Keratinocyte (primary cell): ENCODE measurements at regions not wholly inside any gene's neighbourhood (a gene's known extent, or its start where the extent isn't known, plus 50 kb on each side); places are given as distances from the start of the nearest gene placed in this dataset.
"Not testable (repeated sequence)": the region's sequence is repeated elsewhere in the genome, so short reads cannot be mapped to it uniquely, and the experiment has no call there.

ENCODE experiments used
- DNase-seq: peaks from one replicate; pipeline ENCODE4 v3.0.0-alpha.2; 2011; ENCODE audit warnings: low read depth, missing footprints, low spot score
- FAIRE-seq: peaks from 2 replicates; lab custom pipeline; 2011; peaks lifted over from hg19 to GRCh38; lab: Jason Lieb, UNC
- H2AFZ ChIP-seq: 2 replicates; pipeline ENCODE4 v1.6.0; 2012; ENCODE audit warnings: low read length, control low read depth, inconsistent platforms; ENCODE audit not compliant: control insufficient read depth
- H3K27ac ChIP-seq: 2 replicates; pipeline ENCODE4 v1.5.1; 2011; ENCODE audit warnings: low read length; ENCODE audit not compliant: control insufficient read depth, insufficient read depth
- H3K27me3 ChIP-seq: 3 replicates; pipeline ENCODE4 v1.6.0; 2011; ENCODE audit warnings: low read length; ENCODE audit not compliant: control insufficient read depth, insufficient read depth; ENCODE audit errors: extremely low read depth
- H3K36me3 ChIP-seq, 2 experiments: 2 replicates in 1 of 2; 3 replicates in 1 of 2; pipeline ENCODE4 v1.5.1; 2011; ENCODE audit warnings: low read length in 2 of 2, mild to moderate bottlenecking in 1 of 2; ENCODE audit not compliant: control insufficient read depth in 2 of 2, insufficient read depth in 2 of 2; ENCODE audit errors: extremely low read depth in 1 of 2
- H3K4me1 ChIP-seq: 3 replicates; pipeline ENCODE4 v1.5.1; 2011; ENCODE audit warnings: low read length; ENCODE audit not compliant: control insufficient read depth, insufficient read depth; ENCODE audit errors: extremely low read depth
- H3K4me2 ChIP-seq: 3 replicates; pipeline ENCODE4 v1.6.0; 2011; ENCODE audit warnings: low read depth, low read length; ENCODE audit not compliant: control insufficient read depth, insufficient read depth; ENCODE audit errors: extremely low read depth
- H3K4me3 ChIP-seq, 3 experiments: fragments of 200-600 bp in 1 of 3; sonication (generic) in 1 of 3; 2 replicates in 2 of 3; 3 replicates in 1 of 3; pipeline ENCODE4 v1.5.1; 2011 to 2016; ENCODE audit warnings: low read length in 3 of 3, mild to moderate bottlenecking in 3 of 3, control low read depth in 2 of 3, inconsistent platforms in 1 of 3, low read depth in 1 of 3, mixed read lengths in 1 of 3, mixed run types in 1 of 3, moderate library complexity in 1 of 3; ENCODE audit not compliant: control insufficient read depth in 2 of 3, insufficient read depth in 2 of 3; ENCODE audit errors: extremely low read depth in 1 of 3
- H3K79me2 ChIP-seq: 2 replicates; pipeline ENCODE4 v1.6.0; 2012; ENCODE audit warnings: low read length; ENCODE audit not compliant: control insufficient read depth, insufficient read depth
- H3K9ac ChIP-seq: 3 replicates; pipeline ENCODE4 v1.6.0; 2011; ENCODE audit warnings: low read length; ENCODE audit not compliant: control insufficient read depth, insufficient read depth; ENCODE audit errors: extremely low read depth
- H3K9me1 ChIP-seq: 3 replicates; pipeline ENCODE4 v1.6.0; 2011; ENCODE audit warnings: low read length; ENCODE audit not compliant: control insufficient read depth, insufficient read depth; ENCODE audit errors: extremely low read depth
- H3K9me3 ChIP-seq: 2 replicates; pipeline ENCODE4 v1.5.1; 2012; ENCODE audit warnings: low read depth, low read length; ENCODE audit not compliant: control insufficient read depth
- H4K20me1 ChIP-seq: 3 replicates; pipeline ENCODE4 v1.6.0; 2011; ENCODE audit warnings: low read length; ENCODE audit not compliant: control insufficient read depth, insufficient read depth; ENCODE audit errors: extremely low read depth
- CTCF ChIP-seq, 3 experiments: IDR thresholded peaks in 1 of 3; conservative IDR thresholded peaks in 1 of 3; optimal IDR thresholded peaks in 1 of 3; 2 replicates in 2 of 3; 3 replicates in 1 of 3; pipeline versions ENCODE3 to v1.5.1; 2011; ENCODE audit warnings: low read length in 3 of 3, mild to moderate bottlenecking in 3 of 3, moderate library complexity in 2 of 3, control low read depth in 1 of 3, inconsistent platforms in 1 of 3; ENCODE audit not compliant: insufficient read depth in 2 of 3; ENCODE audit errors: extremely low read depth in 1 of 3
- EZH2 ChIP-seq: IDR thresholded peaks from one replicate; pipeline ENCODE4 v1.6.1; 2012; ENCODE audit warnings: inconsistent platforms, mild to moderate bottlenecking, low read length, moderate library complexity
- dilution Hi-C: fragments of 300-500 bp; cut with MboI; formaldehyde crosslinking; loops from one replicate; pipeline ENCODE4 v1.7.0; 2020; ENCODE audit warnings: low sequenced_read_pairs; ENCODE audit not compliant: extremely low pct_ligation_motif_present

- Histone ChIP-seq H3K9me3 (no peaks in the 10 kb centered on the region), H4K20me1 (no peaks in the 10 kb centered on the region), H3K9ac (no peak overlapping the region), H3K9me1 (no peaks in the 10 kb centered on the region), H3K4me3 (no peak overlapping the region), H3K79me2 (no peaks in the 10 kb centered on the region), H2AFZ (peak overlapping the region; percentile 30), H3K4me1 (peaks cover 5% of the 10 kb centered on the region), H3K4me2 (peak overlapping the region; percentile 42), H3K27me3 (no peaks in the 10 kb centered on the region), H3K36me3 (no peaks in the 10 kb centered on the region), H3K27ac (no peak overlapping the region)
- no peak for DNase-seq
- no peak for FAIRE-seq
- TF ChIP-seq CTCF (optimal IDR thresholded peaks at IDR 0.05 in 1 of 3, IDR thresholded peaks at IDR 0.05 in 1 of 3, conservative IDR thresholded peaks at IDR 0.05 in 1 of 3; ENCODE audit: extremely low read depth in 1 of 3, insufficient read depth in 2 of 3, low read length in 3 of 3): no peak
- TF ChIP-seq EZH2: no peak
- dilution Hi-C loops: no loop called here
These were observed 194.6 kb upstream of the KLF3 start for GRCh38 chr4:38469410-38469809.

- Histone ChIP-seq H3K4me1 (peaks cover 5% of the 10 kb centered on the region), H3K27me3 (no peaks in the 10 kb centered on the region), H2AFZ (no peak overlapping the region), H3K4me3 (no peak overlapping the region), H3K36me3 (no peaks in the 10 kb centered on the region), H3K9ac (no peak overlapping the region), H4K20me1 (no peaks in the 10 kb centered on the region), H3K4me2 (no peak overlapping the region), H3K9me1 (no peaks in the 10 kb centered on the region), H3K9me3 (no peaks in the 10 kb centered on the region), H3K27ac (no peak overlapping the region), H3K79me2 (no peaks in the 10 kb centered on the region)
- TF ChIP-seq EZH2: no peak
- no peak for DNase-seq
- no peak for FAIRE-seq
- dilution Hi-C loops: no loop called here
These were observed 193.2 kb upstream of the KLF3 start for GRCh38 chr4:38470735-38471262.

- H3K9me3 ChIP-seq: no peaks in the 10 kb centered on the region
- no peaks in the 10 kb centered on the region for H3K79me2 ChIP-seq
- no peak overlapping the region for H3K9ac ChIP-seq
- no peaks in the 10 kb centered on the region for H4K20me1 ChIP-seq
- no peaks in the 10 kb centered on the region for H3K9me1 ChIP-seq
- no peak overlapping the region for H3K4me3 ChIP-seq
- H3K27ac ChIP-seq: no peak overlapping the region
- no peaks in the 10 kb centered on the region for H3K36me3 ChIP-seq
- H2AFZ ChIP-seq: no peak overlapping the region
- FAIRE-seq (no peak), DNase-seq (no peak)
- dilution Hi-C loops: no loop called here
- TF ChIP-seq EZH2 (no peak), CTCF (optimal IDR thresholded peaks at IDR 0.05 in 1 of 3, IDR thresholded peaks at IDR 0.05 in 1 of 3, conservative IDR thresholded peaks at IDR 0.05 in 1 of 3; ENCODE audit: extremely low read depth in 1 of 3, insufficient read depth in 2 of 3, low read length in 3 of 3) (no peak)
- H3K4me1 ChIP-seq: no peaks in the 10 kb centered on the region
- no peaks in the 10 kb centered on the region for H3K27me3 ChIP-seq
- H3K4me2 ChIP-seq: no peak overlapping the region
These were observed 181.3 kb upstream of the KLF3 start for GRCh38 chr4:38482696-38483095.

GRCh38 chr4:38483628-38484027 is 180.4 kb upstream of the KLF3 start:
- H3K79me2 ChIP-seq, H3K27me3 ChIP-seq, H3K9me1 ChIP-seq, H4K20me1 ChIP-seq, H3K4me1 ChIP-seq, FAIRE-seq, dilution Hi-C loops, H2AFZ ChIP-seq, DNase-seq, H3K4me3 ChIP-seq, H3K9ac ChIP-seq, H3K9me3 ChIP-seq, H3K4me2 ChIP-seq, H3K36me3 ChIP-seq, H3K27ac ChIP-seq: not testable (repeated sequence)
